DMS153 (cell line): ENCODE measurements at regions not wholly inside any gene's neighbourhood (a gene's known extent, or its start where the extent isn't known, plus 50 kb on each side); places are given as distances from the start of the nearest gene placed in this dataset.
"Not testable (repeated sequence)": the region's sequence is repeated elsewhere in the genome, so short reads cannot be mapped to it uniquely, and the experiment has no call there.

ENCODE experiments used
- DNase-seq: peaks from one replicate; lab custom pipeline; 2025; lab: John Stamatoyannopoulos, UW

- DNase-seq = no peak
Measured at GRCh38 chr12:58009405-58010195, 68.2 kb downstream of the ATP23 start.

DNA sequence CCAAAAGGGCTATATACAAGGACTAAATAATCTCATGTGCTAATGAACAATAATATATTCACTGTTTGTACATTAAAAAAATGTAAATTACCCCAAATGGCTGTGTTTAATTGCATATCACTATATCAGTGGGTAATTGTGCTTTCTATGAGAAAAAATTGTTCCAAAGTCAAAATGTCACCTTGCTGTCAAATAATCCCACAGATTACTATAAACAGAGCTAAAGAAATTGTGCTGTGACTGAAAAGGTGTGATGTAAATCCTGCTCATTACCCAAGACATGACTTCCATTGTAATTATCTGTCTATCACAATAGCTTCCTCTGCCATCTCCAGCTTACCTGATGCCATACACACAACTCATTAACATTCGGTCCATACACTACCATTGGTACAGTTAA lies 70.3 kb downstream of the ATP23 start:
- DNase-seq = no peak

DNA sequence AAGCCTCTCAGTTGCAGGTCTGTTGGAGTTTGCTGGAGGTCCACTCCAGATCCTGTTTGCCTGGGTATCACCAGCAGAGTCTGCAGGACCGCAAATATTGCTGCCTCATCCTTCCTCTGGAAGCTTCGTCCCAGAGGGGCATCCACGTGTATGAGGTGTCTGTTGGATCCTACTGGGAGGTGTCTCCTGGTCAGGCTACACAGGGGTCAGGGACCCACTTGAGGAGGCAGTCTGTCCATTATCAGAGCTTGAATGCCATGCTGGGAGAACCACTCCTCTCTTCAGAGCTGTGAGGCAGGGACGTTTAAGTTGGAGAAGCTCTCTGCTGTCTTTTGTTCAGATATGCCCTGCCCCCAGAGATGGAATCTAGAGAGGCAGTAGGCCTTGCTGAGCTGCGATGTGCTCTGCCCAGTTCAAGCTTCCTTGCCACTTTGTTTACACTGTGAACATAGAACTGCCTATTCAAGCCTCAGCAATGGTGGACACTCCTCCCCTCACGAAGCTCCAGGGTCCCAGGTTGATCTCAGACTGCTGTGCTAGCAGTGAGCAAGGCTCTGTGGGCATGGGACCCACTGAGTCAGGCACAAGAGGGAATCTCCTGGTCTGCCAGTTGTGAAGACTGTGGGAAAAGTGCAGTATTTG lies 81.1 kb downstream of the ATP23 start:
- DNase-seq = not testable (repeated sequence)

DNA sequence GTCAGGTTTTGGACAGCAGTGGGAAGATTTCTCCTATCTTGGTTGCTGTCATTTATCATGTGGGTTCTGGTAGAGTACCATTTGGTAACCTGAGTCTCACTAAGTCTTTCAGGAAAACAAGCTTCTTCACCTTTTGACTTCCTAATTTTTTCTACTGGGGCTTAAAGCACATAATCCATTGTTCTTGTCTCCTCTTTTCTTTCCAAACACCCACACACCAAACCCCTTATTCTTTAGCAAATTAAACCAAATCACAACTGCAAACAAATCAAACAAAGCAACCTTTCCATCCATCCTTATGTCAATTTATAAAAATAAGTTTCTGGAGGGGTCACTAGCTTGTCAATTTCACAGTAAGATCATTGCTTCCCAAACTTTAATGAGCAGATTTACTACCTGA lies 84.1 kb downstream of the ATP23 start:
- no peak for DNase-seq

- DNase-seq = no peak
Measured at GRCh38 chr12:58026426-58026825, 85.1 kb downstream of the ATP23 start.

- DNase-seq = no peak
Measured at GRCh38 chr12:58026897-58027891, 85.8 kb downstream of the ATP23 start.

GRCh38 chr12:58028294-58028693 lies 86.9 kb downstream of the ATP23 start:
- DNase-seq = no peak

GRCh38 chr12:58029260-58029659 lies 87.9 kb downstream of the ATP23 start:
- no peak for DNase-seq

DNA sequence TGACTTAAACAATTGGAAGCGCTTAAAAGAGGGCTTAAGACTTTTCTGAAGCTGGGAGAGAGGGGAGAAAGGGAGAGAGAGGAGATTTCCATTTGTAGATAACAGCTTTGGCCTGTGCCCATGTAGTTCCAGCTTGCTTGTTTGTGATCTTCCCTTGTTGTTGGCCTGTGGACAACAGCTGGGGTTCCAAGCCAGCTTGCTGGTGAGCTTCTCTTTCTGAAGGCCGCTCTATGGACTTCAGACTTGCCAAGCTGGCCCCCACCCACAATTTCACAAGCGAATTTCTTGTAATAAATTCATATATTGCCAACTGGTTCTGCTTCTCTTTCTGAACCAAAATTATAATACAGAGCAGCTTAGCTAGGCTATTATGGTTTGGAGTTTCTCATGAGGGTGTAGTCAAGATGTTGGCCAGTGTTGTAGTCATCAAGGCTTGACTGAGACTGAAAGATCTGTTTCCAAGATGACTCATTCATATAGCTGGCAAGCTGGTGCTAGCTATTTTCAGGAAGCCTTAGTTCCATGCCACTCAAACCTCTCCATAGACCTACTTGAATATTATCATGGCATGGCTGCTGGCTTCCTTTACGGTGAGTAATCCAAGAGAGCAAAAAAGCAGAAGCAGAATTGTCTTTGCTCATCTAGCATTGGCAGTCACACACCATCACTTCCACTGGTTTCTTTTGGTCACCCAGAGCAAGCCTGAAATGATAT lies 89.4 kb downstream of the ATP23 start:
- no peak for DNase-seq

GRCh38 chr12:58032156-58032555 lies 90.8 kb downstream of the ATP23 start:
- DNase-seq = no peak

DNA sequence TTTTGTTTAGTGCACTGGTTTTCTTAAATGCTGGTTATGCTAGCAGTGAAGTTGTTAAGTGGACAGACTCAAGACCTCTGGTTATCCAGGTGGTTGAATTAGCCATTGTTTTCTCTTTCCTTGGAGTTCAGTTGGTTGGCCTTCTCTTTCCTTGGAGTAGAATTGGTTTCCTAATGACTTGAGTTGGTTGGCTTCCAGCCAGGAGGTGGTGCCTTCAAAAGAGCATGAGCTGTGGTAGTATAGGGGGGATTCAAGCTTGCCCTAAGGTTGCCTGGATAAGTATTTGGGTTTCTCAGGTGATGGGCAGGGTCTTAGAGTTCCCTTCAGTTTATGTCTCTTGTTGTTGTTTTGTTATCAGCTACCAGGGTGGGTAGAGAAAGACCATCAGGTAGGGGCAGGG lies 92.5 kb downstream of the ATP23 start:
- DNase-seq = no peak

DNA sequence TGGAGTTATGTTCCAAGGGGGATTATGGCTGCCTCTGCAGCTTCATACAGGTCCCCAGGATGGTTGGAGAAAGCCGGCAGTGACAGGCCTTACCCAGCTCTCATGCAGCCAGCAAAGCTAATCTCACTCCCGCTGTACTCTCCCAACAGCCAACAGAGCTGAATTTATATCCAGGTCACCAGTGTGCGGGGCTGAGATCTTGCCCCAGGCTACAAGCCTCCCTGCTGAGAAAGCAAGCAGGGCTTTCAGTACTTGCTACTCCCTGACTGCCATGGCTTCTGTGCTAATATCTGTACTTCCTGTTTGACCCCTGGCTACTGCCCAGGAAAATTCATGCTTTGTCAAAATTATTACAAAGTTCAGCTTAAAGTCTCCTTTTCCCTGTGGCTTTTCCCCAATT lies 92.9 kb downstream of the ATP23 start:
- DNase-seq = no peak

GRCh38 chr12:58034712-58035111 lies 93.3 kb downstream of the ATP23 start:
- DNase-seq = no peak

DNA sequence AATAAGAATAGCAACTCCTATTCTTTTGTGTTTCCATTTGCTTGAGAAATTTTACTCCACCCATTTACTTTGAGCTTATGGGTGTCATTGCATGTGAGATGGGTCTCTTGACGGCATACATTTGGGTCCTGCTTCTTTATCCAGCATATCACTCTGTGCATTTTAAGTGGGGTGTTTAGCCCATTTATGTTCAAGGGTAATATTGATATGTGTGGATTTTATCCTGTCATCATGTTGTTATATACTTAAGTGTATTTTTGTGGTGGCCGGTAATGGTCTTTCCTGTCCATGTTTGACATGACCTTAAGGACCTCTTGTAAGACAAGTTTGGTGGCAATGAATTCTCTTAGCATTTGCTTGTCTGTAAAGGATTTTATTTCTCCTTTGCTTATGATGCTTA lies 100.1 kb downstream of the ATP23 start:
- DNase-seq = no peak

GRCh38 chr12:58044966-58045365 lies 103.6 kb downstream of the ATP23 start:
- no peak for DNase-seq

DNA sequence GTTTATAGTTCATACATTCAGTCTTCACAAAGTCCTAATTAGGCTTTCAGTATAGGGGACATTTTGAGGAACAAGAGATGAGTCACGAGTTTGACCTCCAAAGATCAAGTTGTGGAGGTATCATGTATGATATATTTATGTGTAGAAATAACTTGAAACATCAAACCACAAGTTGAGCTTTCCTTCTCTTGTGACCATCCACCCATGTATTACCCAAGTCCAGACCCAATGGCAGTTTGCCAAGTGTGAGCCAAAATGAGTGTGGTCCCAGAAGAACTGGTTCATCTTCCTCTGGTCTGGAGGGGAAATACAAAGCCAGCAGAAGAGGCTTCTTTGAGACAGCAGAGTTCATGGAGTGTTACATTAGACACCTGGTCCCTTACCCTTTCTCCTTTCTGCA lies 104.9 kb downstream of the ATP23 start:
- no peak for DNase-seq

- DNase-seq = no peak
Measured at GRCh38 chr12:58051378-58051777, 110.0 kb downstream of the ATP23 start.

GRCh38 chr12:58064666-58065065 lies 123.3 kb downstream of the ATP23 start:
- no peak for DNase-seq

GRCh38 chr12:58066296-58066695 lies 124.9 kb downstream of the ATP23 start:
- no peak for DNase-seq

- DNase-seq = no peak
Measured at GRCh38 chr12:58067610-58068387, 126.4 kb downstream of the ATP23 start.

DNA sequence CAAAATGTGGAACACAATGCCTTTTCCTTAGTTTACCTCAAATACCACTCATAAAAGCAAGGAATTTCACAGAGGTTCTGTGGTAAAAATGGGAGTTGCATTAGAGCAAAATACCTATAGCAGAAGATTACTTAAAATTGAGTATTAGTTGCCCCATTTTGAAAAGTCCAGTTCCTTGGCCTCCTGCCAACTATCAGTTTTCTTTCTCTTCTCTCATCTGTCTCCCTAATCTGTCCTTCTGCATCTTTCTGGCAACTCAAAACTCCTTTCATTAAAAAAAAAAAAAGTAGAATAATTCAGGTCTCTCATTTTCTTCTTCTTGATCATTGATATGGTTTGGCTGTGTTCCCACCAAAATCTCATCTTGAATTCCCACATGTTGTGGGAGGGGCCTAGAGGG lies 127.3 kb downstream of the ATP23 start:
- DNase-seq = no peak
